Sigmoid colon (tissue), 4 donors: ENCODE measurements at regions not wholly inside any gene's neighbourhood (a gene's known extent, or its start where the extent isn't known, plus 50 kb on each side); places are given as distances from the start of the nearest gene placed in this dataset.
A peak's percentile ranks its signal among the peaks of the same experiment; 100 is the strongest.

ENCODE experiments used
- CTCF ChIP-seq, 4 experiments: fragments of 450-650 bp in 3 of 4; fragments of 200-600 bp in 1 of 4; IDR thresholded peaks; one replicate each; pipeline ENCODE4 v1.5.1; 2016 to 2019; ENCODE audit warnings: antibody characterized with exemption in 4 of 4, mild to moderate bottlenecking in 3 of 4, moderate library complexity in 2 of 4
- EP300 ChIP-seq, 4 donors: sonication (generic); formaldehyde crosslinking; IDR thresholded peaks; one replicate each; pipeline ENCODE4 v1.6.1; 2017; ENCODE audit warnings: antibody characterized with exemption in 4 of 4

GRCh38 chr2:222993920-222994650 lies 57.9 kb upstream of the KCNE4 start:
- TF ChIP-seq CTCF (IDR thresholded peaks at IDR 0.05): no peak
- peak; percentile 84 to 95 (median 92) for TF ChIP-seq EP300 (IDR thresholded peaks at IDR 0.05)
